Ectodermal cell (in vitro differentiated cells): ENCODE measurements at regions not wholly inside any gene's neighbourhood (a gene's known extent, or its start where the extent isn't known, plus 50 kb on each side); places are given as distances from the start of the nearest gene placed in this dataset.

Experiments used
- H3K27ac ChIP-seq: 2 replicates; pipeline ENCODE4 v1.7.0; 2013; ENCODE audit warnings: mild to moderate bottlenecking, low read depth, low read length; ENCODE audit not compliant: insufficient read depth, poor library complexity, severe bottlenecking
- H3K27me3 ChIP-seq: 2 replicates; pipeline ENCODE4 v1.7.0; 2013; ENCODE audit warnings: mild to moderate bottlenecking, low read length; ENCODE audit not compliant: insufficient read depth, control insufficient read depth, poor library complexity, severe bottlenecking
- H3K36me3 ChIP-seq: one replicate; pipeline ENCODE4 v1.7.0; 2013; ENCODE audit warnings: low read length; ENCODE audit not compliant: control insufficient read depth, insufficient read depth
- H3K4me1 ChIP-seq: one replicate; pipeline ENCODE4 v1.7.0; 2013; ENCODE audit warnings: low read length; ENCODE audit not compliant: control insufficient read depth, insufficient read depth
- H3K4me3 ChIP-seq: 2 replicates; pipeline ENCODE4 v1.7.0; 2013; ENCODE audit warnings: low read depth, low read length, control low read depth; ENCODE audit not compliant: insufficient read depth
- H3K9me3 ChIP-seq: 2 replicates; pipeline ENCODE4 v1.7.0; 2013; ENCODE audit warnings: mild to moderate bottlenecking, low read length, moderate library complexity; ENCODE audit not compliant: control insufficient read depth
- WGBS, 2 experiments: methylation state at CpG; one replicate each; pipeline ENCODE4 v1.1.7; 2013; ENCODE audit warnings: missing lambda C conversion rate in 2 of 2; 5-methylcytosine and 5-hydroxymethylcytosine counted together

DNA sequence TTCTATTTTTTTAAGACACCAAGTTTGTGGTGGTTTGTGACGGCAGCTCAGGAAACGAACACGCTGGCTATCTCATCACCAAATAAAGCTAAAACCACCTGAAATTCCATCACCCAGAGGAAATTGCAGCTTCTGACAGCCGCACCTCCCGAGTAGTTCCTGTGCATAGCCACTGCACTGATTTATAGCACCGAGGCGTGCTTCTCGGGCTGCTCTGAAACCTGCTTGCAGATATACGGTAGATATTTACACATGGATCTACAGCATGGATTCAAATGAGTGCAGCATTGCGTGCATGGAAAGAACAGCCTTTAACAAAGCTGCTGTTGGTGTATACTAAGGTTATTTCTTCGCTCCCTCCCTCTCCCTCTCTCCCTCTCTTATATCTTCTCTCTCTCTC lies 153.8 kb downstream of the PHF2 start:
- Histone ChIP-seq H3K9me3 (peaks cover 3% of the 10 kb centered on the region), H3K4me3 (no peak overlapping the region), H3K27me3 (no peaks in the 10 kb centered on the region), H3K4me1 (no peaks in the 10 kb centered on the region), H3K36me3 (no peaks in the 10 kb centered on the region), H3K27ac (no peak overlapping the region)
- 93 to 96% methylated on average over 11 of the region's 11 CpGs for WGBS, 2 experiments
